ENCODE measurements at regions not wholly inside any gene's neighbourhood (a gene's known extent, or its start where the extent isn't known, plus 50 kb on each side); places are given as distances from the start of the nearest gene placed in this dataset.

GRCh38 chr4:38415682-38416081, 248.3 kb upstream of the KLF3 start:
- TF ChIP-seq YEATS4 (CRISPR knock-in tag; IDR thresholded peaks at IDR 0.05; ENCODE audit: borderline replicate concordance) = no peak
- TF ChIP-seq JUNB (CRISPR knock-in tag; IDR thresholded peaks at IDR 0.05; ENCODE audit: borderline replicate concordance) = no peak
- TF ChIP-seq, protein P1, sequence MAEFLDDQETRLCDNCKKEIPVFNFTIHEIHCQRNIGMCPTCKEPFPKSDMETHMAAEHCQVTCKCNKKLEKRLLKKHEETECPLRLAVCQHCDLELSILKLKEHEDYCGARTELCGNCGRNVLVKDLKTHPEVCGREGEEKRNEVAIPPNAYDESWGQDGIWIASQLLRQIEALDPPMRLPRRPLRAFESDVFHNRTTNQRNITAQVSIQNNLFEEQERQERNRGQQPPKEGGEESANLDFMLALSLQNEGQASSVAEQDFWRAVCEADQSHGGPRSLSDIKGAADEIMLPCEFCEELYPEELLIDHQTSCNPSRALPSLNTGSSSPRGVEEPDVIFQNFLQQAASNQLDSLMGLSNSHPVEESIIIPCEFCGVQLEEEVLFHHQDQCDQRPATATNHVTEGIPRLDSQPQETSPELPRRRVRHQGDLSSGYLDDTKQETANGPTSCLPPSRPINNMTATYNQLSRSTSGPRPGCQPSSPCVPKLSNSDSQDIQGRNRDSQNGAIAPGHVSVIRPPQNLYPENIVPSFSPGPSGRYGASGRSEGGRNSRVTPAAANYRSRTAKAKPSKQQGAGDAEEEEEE (CRISPR knock-in tag; IDR thresholded peaks at IDR 0.05; ENCODE audit: borderline replicate concordance) = no peak
- no peak for TF ChIP-seq REST (IDR thresholded peaks at IDR 0.05; ENCODE audit: borderline replicate concordance in 1 of 2, low read depth in 1 of 2, low read length in 2 of 2)
- peak; percentile 95 for TF ChIP-seq THRA (CRISPR knock-in tag; IDR thresholded peaks at IDR 0.05; ENCODE audit: borderline replicate concordance)
- no peak for TF ChIP-seq E2F1 (CRISPR knock-in tag; IDR thresholded peaks at IDR 0.05)
- no peak for TF ChIP-seq ZNF558 (CRISPR knock-in tag; IDR thresholded peaks at IDR 0.05; ENCODE audit: borderline replicate concordance)
- TF ChIP-seq ZSCAN31 (CRISPR knock-in tag; IDR thresholded peaks at IDR 0.05; ENCODE audit: low read depth) = 0 out of 2 replicates have a peak, but pooled peaks have one; percentile 31
- TF ChIP-seq, protein P2, sequence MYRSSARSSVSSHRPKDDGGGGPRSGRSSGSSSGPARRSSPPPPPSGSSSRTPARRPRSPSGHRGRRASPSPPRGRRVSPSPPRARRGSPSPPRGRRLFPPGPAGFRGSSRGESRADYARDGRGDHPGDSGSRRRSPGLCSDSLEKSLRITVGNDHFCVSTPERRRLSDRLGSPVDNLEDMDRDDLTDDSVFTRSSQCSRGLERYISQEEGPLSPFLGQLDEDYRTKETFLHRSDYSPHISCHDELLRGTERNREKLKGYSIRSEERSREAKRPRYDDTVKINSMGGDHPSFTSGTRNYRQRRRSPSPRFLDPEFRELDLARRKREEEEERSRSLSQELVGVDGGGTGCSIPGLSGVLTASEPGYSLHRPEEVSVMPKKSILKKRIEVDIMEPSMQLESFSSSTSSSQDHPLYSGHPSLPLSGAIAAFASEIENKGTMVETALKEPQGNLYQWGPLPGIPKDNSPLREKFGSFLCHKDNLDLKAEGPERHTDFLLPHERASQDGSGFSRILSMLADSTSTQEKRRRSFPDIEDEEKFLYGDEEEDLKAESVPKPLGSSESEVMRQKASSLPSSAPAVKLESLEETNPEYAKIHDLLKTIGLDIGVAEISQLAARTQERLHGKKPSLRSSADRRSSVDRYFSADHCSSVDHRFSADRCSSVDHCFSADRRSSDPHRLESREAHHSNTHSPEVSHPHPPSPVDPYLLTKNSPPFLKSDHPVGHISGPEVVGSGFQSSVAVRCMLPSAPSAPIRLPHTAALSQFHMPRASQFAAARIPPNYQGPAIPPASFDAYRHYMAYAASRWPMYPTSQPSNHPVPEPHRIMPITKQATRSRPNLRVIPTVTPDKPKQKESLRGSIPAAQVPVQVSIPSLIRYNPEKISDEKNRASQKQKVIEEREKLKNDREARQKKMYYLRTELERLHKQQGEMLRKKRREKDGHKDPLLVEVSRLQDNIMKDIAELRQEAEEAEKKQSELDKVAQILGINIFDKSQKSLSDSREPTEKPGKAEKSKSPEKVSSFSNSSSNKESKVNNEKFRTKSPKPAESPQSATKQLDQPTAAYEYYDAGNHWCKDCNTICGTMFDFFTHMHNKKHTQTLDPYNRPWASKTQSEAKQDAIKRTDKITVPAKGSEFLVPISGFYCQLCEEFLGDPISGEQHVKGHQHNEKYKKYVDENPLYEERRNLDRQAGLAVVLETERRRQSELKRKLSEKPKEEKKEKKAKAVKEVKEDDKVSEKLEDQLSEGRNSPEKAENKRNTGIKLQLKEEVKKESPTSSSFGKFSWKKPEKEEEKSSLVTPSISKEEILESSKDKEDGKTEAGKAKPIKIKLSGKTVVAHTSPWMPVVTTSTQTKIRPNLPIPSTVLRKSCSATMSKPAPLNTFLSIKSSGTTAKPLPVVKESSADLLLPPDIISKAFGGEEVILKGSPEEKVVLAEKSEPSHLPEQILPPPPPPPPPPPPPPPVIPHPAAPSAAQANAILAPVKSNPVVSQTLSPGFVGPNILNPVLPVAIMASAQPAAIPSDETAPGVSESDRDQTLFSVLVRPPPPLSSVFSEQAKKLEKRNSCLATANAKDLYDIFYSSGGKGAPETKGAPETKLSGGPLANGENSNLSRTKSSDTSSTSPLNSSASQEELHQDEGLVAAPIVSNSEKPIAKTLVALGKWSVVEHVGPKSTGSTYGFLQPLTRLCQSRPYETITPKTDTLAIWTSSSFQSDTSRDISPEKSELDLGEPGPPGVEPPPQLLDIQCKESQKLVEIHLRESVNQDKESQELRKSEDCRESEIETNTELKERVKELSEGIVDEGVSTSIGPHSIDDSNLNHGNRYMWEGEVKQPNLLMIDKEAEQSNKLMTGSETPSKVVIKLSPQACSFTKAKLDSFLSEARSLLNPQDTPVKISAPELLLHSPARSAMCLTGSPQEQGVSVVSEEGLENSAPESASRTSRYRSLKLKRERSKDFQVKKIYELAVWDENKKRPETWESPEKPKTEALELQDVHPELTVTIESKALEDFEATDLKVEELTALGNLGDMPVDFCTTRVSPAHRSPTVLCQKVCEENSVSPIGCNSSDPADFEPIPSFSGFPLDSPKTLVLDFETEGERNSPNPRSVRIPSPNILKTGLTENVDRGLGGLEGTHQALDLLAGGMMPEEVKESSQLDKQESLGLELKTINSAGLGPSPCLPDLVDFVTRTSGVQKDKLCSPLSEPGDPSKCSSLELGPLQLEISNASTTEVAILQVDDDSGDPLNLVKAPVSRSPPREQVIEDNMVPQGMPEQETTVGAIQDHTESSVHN (CRISPR knock-in tag; IDR thresholded peaks at IDR 0.05) = no peak
- TF ChIP-seq EP300 (IDR thresholded peaks at IDR 0.05; ENCODE audit: low read depth in 2 of 2, low read length in 2 of 2) = no peak
- TF ChIP-seq EP300 (CRISPR knock-in tag; IDR thresholded peaks at IDR 0.05; ENCODE audit: borderline replicate concordance) = no peak
- no peak for TF ChIP-seq CTCF (CRISPR knock-in tag; IDR thresholded peaks at IDR 0.05)
- TF ChIP-seq HOXA7 (CRISPR knock-in tag; IDR thresholded peaks at IDR 0.05) = no peak
- no peak for TF ChIP-seq NFIC (IDR thresholded peaks at IDR 0.05; ENCODE audit: low read length)
- TF ChIP-seq FOSL1 (CRISPR knock-in tag; IDR thresholded peaks at IDR 0.05; ENCODE audit: borderline replicate concordance) = no peak
